HepG2 (cell line): ENCODE measurements at regions not wholly inside any gene's neighbourhood (a gene's known extent, or its start where the extent isn't known, plus 50 kb on each side); places are given as distances from the start of the nearest gene placed in this dataset.

Source experiments
- ADNP ChIP-seq: sonication (generic); formaldehyde crosslinking; IDR thresholded peaks from 2 replicates; pipeline ENCODE4 v1.4.0; 2020; ENCODE audit warnings: missing genetic modification reagents
- BCL6 ChIP-seq: IDR thresholded peaks from 2 replicates; pipeline ENCODE4 v1.6.1; 2016; ENCODE audit warnings: missing genetic modification reagents, missing compliant biosample characterization
- CENPBD1 ChIP-seq: sonication (generic); formaldehyde crosslinking; IDR thresholded peaks from 2 replicates; pipeline ENCODE4 v1.8.0; 2022; ENCODE audit warnings: missing genetic modification reagents, low read depth, mild to moderate bottlenecking, borderline replicate concordance
- ELK4 ChIP-seq: sonication (generic); formaldehyde crosslinking; IDR thresholded peaks from 2 replicates; pipeline ENCODE4 v1.9.0; 2021; ENCODE audit warnings: missing genetic modification reagents, borderline replicate concordance
- ERF ChIP-seq: IDR thresholded peaks from 2 replicates; pipeline ENCODE4 v1.6.1; 2018; ENCODE audit warnings: missing biosample characterization, missing genetic modification reagents
- FIP1L1 ChIP-seq: fragments of 200-400 bp; formaldehyde crosslinking; IDR thresholded peaks from 2 replicates; pipeline ENCODE4 v1.6.1; 2018; ENCODE audit warnings: low read depth, mild to moderate bottlenecking, low read length, moderate library complexity, borderline replicate concordance; ENCODE audit not compliant: insufficient read depth
- GFI1 ChIP-seq: sonication (generic); formaldehyde crosslinking; IDR thresholded peaks from 2 replicates; pipeline ENCODE4 v1.5.0; 2020; ENCODE audit warnings: missing genetic modification reagents, mild to moderate bottlenecking, borderline replicate concordance
- MIER2 ChIP-seq: IDR thresholded peaks from 2 replicates; pipeline ENCODE4 v1.6.1; 2016; ENCODE audit warnings: missing biosample characterization, missing genetic modification reagents
- NR2F2 ChIP-seq: IDR thresholded peaks from 2 replicates; pipeline ENCODE4 v1.6.1; 2012; ENCODE audit warnings: low read depth, inconsistent platforms, borderline replicate concordance
- POLR2AphosphoS5 ChIP-seq: IDR thresholded peaks from 2 replicates; pipeline ENCODE4 v1.6.1; 2012; ENCODE audit warnings: low read depth, low read length
- RELA ChIP-seq: sonication (generic); formaldehyde crosslinking; IDR thresholded peaks from 2 replicates; pipeline ENCODE4 v1.4.0; 2020; ENCODE audit warnings: missing genetic modification reagents
- SKI ChIP-seq: fragments of 450-650 bp; IDR thresholded peaks from one replicate; pipeline ENCODE4 v1.6.1; 2018; ENCODE audit warnings: mild to moderate bottlenecking; ENCODE audit not compliant: partially characterized antibody
- SPEN ChIP-seq: sonication (generic); formaldehyde crosslinking; IDR thresholded peaks from 2 replicates; pipeline ENCODE4 v1.5.1; 2020; ENCODE audit warnings: low read depth, mild to moderate bottlenecking, missing genetic modification reagents
- SRSF9 ChIP-seq: fragments of 200-400 bp; formaldehyde crosslinking; IDR thresholded peaks from 2 replicates; pipeline ENCODE4 v1.6.1; 2018; ENCODE audit warnings: borderline replicate concordance, mild to moderate bottlenecking, low read depth, low read length; ENCODE audit not compliant: insufficient read depth, poor library complexity, severe bottlenecking
- ZFYVE20 ChIP-seq: sonication (generic); formaldehyde crosslinking; IDR thresholded peaks from 2 replicates; pipeline ENCODE4 v1.8.0; 2023; ENCODE audit warnings: low read depth, mild to moderate bottlenecking, moderate library complexity, missing genetic modification reagents, borderline replicate concordance
- ZNF205 ChIP-seq: IDR thresholded peaks from 2 replicates; pipeline ENCODE4 v1.6.1; 2018; ENCODE audit warnings: missing biosample characterization, missing genetic modification reagents
- ZNF207 ChIP-seq: fragments of 450-650 bp; IDR thresholded peaks from 2 replicates; pipeline ENCODE4 v1.6.1; 2016; ENCODE audit warnings: antibody characterized with exemption, borderline replicate concordance
- ZNF264 ChIP-seq: sonication (generic); formaldehyde crosslinking; IDR thresholded peaks from 2 replicates; pipeline ENCODE4 v1.4.0; 2020; ENCODE audit warnings: missing genetic modification reagents
- ZNF318 ChIP-seq: sonication (generic); formaldehyde crosslinking; IDR thresholded peaks from 2 replicates; pipeline ENCODE4 v1.4.0; 2020; ENCODE audit warnings: mild to moderate bottlenecking, missing genetic modification reagents
- ZNF567 ChIP-seq: sonication (generic); formaldehyde crosslinking; IDR thresholded peaks from 2 replicates; pipeline ENCODE4 v1.8.1; 2023; ENCODE audit warnings: mild to moderate bottlenecking, missing genetic modification reagents, borderline replicate concordance
- ZSCAN12 ChIP-seq: sonication (generic); formaldehyde crosslinking; IDR thresholded peaks from 2 replicates; pipeline ENCODE4 v1.9.0; 2021; ENCODE audit warnings: mild to moderate bottlenecking, missing genetic modification reagents

- TF ChIP-seq ZNF318 (no peak), GFI1 (CRISPR knock-in tag) (peak; percentile 81), SPEN (no peak), BCL6 (CRISPR knock-in tag) (peak; percentile 66; the same call in 1 of the 2 replicates), ZNF264 (CRISPR knock-in tag) (0 out of 2 replicates have a peak, but pooled peaks have one; percentile 27), ZNF207 (no peak), FIP1L1 (no peak), SRSF9 (no peak), RELA (CRISPR knock-in tag) (no peak), ZSCAN12 (CRISPR knock-in tag) (no peak), ZFYVE20 (CRISPR knock-in tag) (no peak), POLR2AphosphoS5 (no peak), MIER2 (CRISPR knock-in tag) (no peak), NR2F2 (peak; percentile 94), ERF (CRISPR knock-in tag) (peak; percentile 48; the same call in 1 of the 2 replicates), ADNP (CRISPR knock-in tag) (no peak), ELK4 (CRISPR knock-in tag) (no peak), CENPBD1 (CRISPR knock-in tag) (peak; percentile 58; the same call in 1 of the 2 replicates), SKI (peak; percentile 69), ZNF567 (CRISPR knock-in tag) (no peak), ZNF205 (no peak)
Measured at GRCh38 chr10:30527623-30528428, 93.8 kb downstream of the MAP3K8 start (continued).
